ENCODE measurements at regions not wholly inside any gene's neighbourhood (a gene's known extent, or its start where the extent isn't known, plus 50 kb on each side); places are given as distances from the start of the nearest gene placed in this dataset.

DNA sequence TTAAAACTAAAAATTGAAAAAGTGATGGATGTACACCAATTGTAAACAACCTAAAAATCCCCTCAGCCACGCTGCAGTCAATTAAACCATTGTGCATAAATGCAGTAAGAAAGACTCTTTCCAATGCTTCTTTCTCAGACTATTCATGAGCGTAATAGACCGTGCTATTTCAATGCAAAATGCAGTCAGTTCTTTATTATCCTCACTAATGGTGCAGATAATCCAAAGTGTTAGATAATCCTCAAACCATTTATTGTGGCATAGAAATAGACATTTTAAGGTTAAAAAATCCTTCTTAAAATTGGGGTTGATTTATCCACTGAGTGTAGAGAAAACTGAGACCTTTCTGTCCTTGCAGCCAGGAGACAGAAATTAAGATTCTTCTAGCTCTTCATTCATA lies 1862.8 kb downstream of the EFNA5 start:
- Histone ChIP-seq H3K4me1 (ENCODE audit: insufficient read depth, low read length, severe bottlenecking) (no peaks in the 10 kb centered on the region), H3F3A (ENCODE audit: insufficient read depth, low read length) (no peaks in the 10 kb centered on the region), H3K27ac (ENCODE audit: low read depth, low read length, poor library complexity, severe bottlenecking) (no peak overlapping the region), H3K9me3 (ENCODE audit: low read length) (no peaks in the 10 kb centered on the region), H3K79me2 (ENCODE audit: insufficient read depth, low read length) (no peaks in the 10 kb centered on the region), H4K20me1 (ENCODE audit: insufficient read depth, low read length) (no peaks in the 10 kb centered on the region), H2AFZ (ENCODE audit: low read length) (no peak overlapping the region), H3K4me3 (ENCODE audit: low read depth, low read length, poor library complexity, severe bottlenecking) (no peak overlapping the region), H3K4me2 (ENCODE audit: low read length) (no peak overlapping the region), H3K9ac (ENCODE audit: low read length) (no peak overlapping the region), H3K36me3 (ENCODE audit: insufficient read depth, low read length) (no peaks in the 10 kb centered on the region), H3K9me2 (ENCODE audit: low read depth, low read length) (no peaks in the 10 kb centered on the region), H3K27me3 (ENCODE audit: insufficient read depth, low read length) (no peaks in the 10 kb centered on the region)
- TF ChIP-seq, protein P1, sequence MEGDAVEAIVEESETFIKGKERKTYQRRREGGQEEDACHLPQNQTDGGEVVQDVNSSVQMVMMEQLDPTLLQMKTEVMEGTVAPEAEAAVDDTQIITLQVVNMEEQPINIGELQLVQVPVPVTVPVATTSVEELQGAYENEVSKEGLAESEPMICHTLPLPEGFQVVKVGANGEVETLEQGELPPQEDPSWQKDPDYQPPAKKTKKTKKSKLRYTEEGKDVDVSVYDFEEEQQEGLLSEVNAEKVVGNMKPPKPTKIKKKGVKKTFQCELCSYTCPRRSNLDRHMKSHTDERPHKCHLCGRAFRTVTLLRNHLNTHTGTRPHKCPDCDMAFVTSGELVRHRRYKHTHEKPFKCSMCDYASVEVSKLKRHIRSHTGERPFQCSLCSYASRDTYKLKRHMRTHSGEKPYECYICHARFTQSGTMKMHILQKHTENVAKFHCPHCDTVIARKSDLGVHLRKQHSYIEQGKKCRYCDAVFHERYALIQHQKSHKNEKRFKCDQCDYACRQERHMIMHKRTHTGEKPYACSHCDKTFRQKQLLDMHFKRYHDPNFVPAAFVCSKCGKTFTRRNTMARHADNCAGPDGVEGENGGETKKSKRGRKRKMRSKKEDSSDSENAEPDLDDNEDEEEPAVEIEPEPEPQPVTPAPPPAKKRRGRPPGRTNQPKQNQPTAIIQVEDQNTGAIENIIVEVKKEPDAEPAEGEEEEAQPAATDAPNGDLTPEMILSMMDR (IDR thresholded peaks at IDR 0.05; ENCODE audit: low read length), result no peak
- TF ChIP-seq EZH2 (IDR thresholded peaks at IDR 0.05; ENCODE audit: borderline replicate concordance, low read length), result no peak

DNA sequence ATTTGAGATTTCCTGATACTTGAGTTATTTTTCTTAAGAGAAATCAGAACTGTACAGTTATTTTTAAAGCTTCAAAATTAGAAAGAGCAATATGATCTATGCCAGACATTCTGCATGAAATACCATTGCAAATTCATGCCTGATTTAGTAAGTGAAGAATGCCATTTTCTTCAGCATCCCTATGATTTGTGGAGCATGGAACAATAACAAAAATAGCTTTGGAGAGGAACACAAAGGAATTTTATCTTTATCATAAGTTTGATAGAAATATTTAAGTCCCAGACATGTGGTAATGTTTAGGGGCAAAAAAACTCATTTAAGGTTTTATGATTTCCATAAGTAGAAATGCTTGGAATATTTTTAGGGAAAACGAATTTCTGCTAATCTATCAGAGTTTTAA lies 1863.4 kb downstream of the EFNA5 start:
- Histone ChIP-seq H3K9me3 (ENCODE audit: low read length) (no peaks in the 10 kb centered on the region), H3K4me3 (ENCODE audit: low read depth, low read length, poor library complexity, severe bottlenecking) (no peak overlapping the region), H3F3A (ENCODE audit: insufficient read depth, low read length) (no peaks in the 10 kb centered on the region), H3K79me2 (ENCODE audit: insufficient read depth, low read length) (no peaks in the 10 kb centered on the region), H3K27ac (ENCODE audit: low read depth, low read length, poor library complexity, severe bottlenecking) (no peak overlapping the region), H3K36me3 (ENCODE audit: insufficient read depth, low read length) (no peaks in the 10 kb centered on the region), H3K27me3 (ENCODE audit: insufficient read depth, low read length) (no peaks in the 10 kb centered on the region), H3K9me2 (ENCODE audit: low read depth, low read length) (no peaks in the 10 kb centered on the region), H4K20me1 (ENCODE audit: insufficient read depth, low read length) (no peaks in the 10 kb centered on the region), H3K4me1 (ENCODE audit: insufficient read depth, low read length, severe bottlenecking) (no peaks in the 10 kb centered on the region), H2AFZ (ENCODE audit: low read length) (no peak overlapping the region), H3K9ac (ENCODE audit: low read length) (no peak overlapping the region), H3K4me2 (ENCODE audit: low read length) (no peak overlapping the region)
- TF ChIP-seq, protein P1 (IDR thresholded peaks at IDR 0.05; ENCODE audit: low read length), result no peak
- TF ChIP-seq EZH2 (IDR thresholded peaks at IDR 0.05; ENCODE audit: borderline replicate concordance, low read length), result no peak

- H3K4me3 ChIP-seq (ENCODE audit: low read depth, low read length, poor library complexity, severe bottlenecking), result no peak overlapping the region
- no peaks in the 10 kb centered on the region for H4K20me1 ChIP-seq (ENCODE audit: insufficient read depth, low read length)
- no peak overlapping the region for H3K27ac ChIP-seq (ENCODE audit: low read depth, low read length, poor library complexity, severe bottlenecking)
- no peaks in the 10 kb centered on the region for H3F3A ChIP-seq (ENCODE audit: insufficient read depth, low read length)
- H3K9ac ChIP-seq (ENCODE audit: low read length), result no peak overlapping the region
- no peak overlapping the region for H2AFZ ChIP-seq (ENCODE audit: low read length)
- no peaks in the 10 kb centered on the region for H3K9me3 ChIP-seq (ENCODE audit: low read length)
- no peaks in the 10 kb centered on the region for H3K9me2 ChIP-seq (ENCODE audit: low read depth, low read length)
- no peak overlapping the region for H3K4me2 ChIP-seq (ENCODE audit: low read length)
- H3K79me2 ChIP-seq (ENCODE audit: insufficient read depth, low read length), result no peaks in the 10 kb centered on the region
- H3K36me3 ChIP-seq (ENCODE audit: insufficient read depth, low read length), result no peaks in the 10 kb centered on the region
- H3K27me3 ChIP-seq (ENCODE audit: insufficient read depth, low read length), result no peaks in the 10 kb centered on the region
- H3K4me1 ChIP-seq (ENCODE audit: insufficient read depth, low read length, severe bottlenecking), result no peaks in the 10 kb centered on the region
- TF ChIP-seq, protein P1 (IDR thresholded peaks at IDR 0.05; ENCODE audit: low read length), result no peak
- TF ChIP-seq EZH2 (IDR thresholded peaks at IDR 0.05; ENCODE audit: borderline replicate concordance, low read length), result no peak
Observed at GRCh38 chr5:105806596-105806995, 1864.1 kb downstream of the EFNA5 start.
